NOMO-1 treated with DMSO at 0.1 percent for 48 hours (cell line): ENCODE measurements at regions not wholly inside any gene's neighbourhood (a gene's known extent, or its start where the extent isn't known, plus 50 kb on each side); places are given as distances from the start of the nearest gene placed in this dataset.
"Not testable (repeated sequence)": the region's sequence is repeated elsewhere in the genome, so short reads cannot be mapped to it uniquely, and the experiment has no call there.

Experiments
- DNase-seq: peaks from one replicate; lab custom pipeline; 2025; ENCODE audit not compliant: unreplicated experiment; lab: John Stamatoyannopoulos, UW

- not testable (repeated sequence) for DNase-seq
Measured at GRCh38 chr1:53399370-53400133, 59.6 kb upstream of the DMRTB1 start.

GRCh38 chr1:53400761-53401674 lies 58.2 kb upstream of the DMRTB1 start:
- DNase-seq = no peak

GRCh38 chr1:53401813-53402745 lies 57.1 kb upstream of the DMRTB1 start:
- peak; percentile 12 for DNase-seq

GRCh38 chr1:53402891-53403655 lies 56.1 kb upstream of the DMRTB1 start:
- no peak for DNase-seq

GRCh38 chr1:53405737-53406136 lies 53.5 kb upstream of the DMRTB1 start:
- DNase-seq = no peak

GRCh38 chr1:53406551-53407235 lies 52.5 kb upstream of the DMRTB1 start:
- no peak for DNase-seq

- no peak for DNase-seq
Measured at GRCh38 chr1:53408013-53408754, 51.0 kb upstream of the DMRTB1 start.

GRCh38 chr1:53408755-53409129 lies 50.5 kb upstream of the DMRTB1 start:
- DNase-seq = no peak

GRCh38 chr1:53409233-53409632 lies 50.0 kb upstream of the DMRTB1 start:
- no peak for DNase-seq
